ENCODE measurements at regions not wholly inside any gene's neighbourhood (a gene's known extent, or its start where the extent isn't known, plus 50 kb on each side); places are given as distances from the start of the nearest gene placed in this dataset.

- TF ChIP-seq OVOL3 (tag by site-specific recombination; IDR thresholded peaks at IDR 0.05) (peak; percentile 41; the same call in 1 of the 2 replicates), CTCF (tag by site-specific recombination; IDR thresholded peaks at IDR 0.05) (no peak), KLF16 (tag by site-specific recombination; IDR thresholded peaks at IDR 0.05) (no peak), ZNF16 (tag by site-specific recombination; IDR thresholded peaks at IDR 0.05; ENCODE audit: low read depth) (no peak), PRDM4 (tag by site-specific recombination; IDR thresholded peaks at IDR 0.05) (peak; percentile 65; the same call in 1 of the 2 replicates), ZNF248 (tag by site-specific recombination; IDR thresholded peaks at IDR 0.05) (no peak), MZF1 (tag by site-specific recombination; IDR thresholded peaks at IDR 0.05; ENCODE audit: borderline replicate concordance) (no peak), PRDM1 (tag by site-specific recombination; IDR thresholded peaks at IDR 0.05) (no peak), KLF8 (tag by site-specific recombination; IDR thresholded peaks at IDR 0.05) (peak; percentile 83), WT1 (tag by site-specific recombination; IDR thresholded peaks at IDR 0.05) (0 out of 2 replicates have a peak, but pooled peaks have one; percentile 46), FEZF1 (tag by site-specific recombination; IDR thresholded peaks at IDR 0.05) (peak; percentile 95), ZNF132 (tag by site-specific recombination; IDR thresholded peaks at IDR 0.05; ENCODE audit: borderline replicate concordance) (no peak), ZNF362 (tag by site-specific recombination; IDR thresholded peaks at IDR 0.05) (peak; percentile 93), ZBTB44 (tag by site-specific recombination; IDR thresholded peaks at IDR 0.05) (peak; percentile 56; the same call in 1 of the 2 replicates), YY1 (tag by site-specific recombination; IDR thresholded peaks at IDR 0.05) (no peak), SP7 (tag by site-specific recombination; IDR thresholded peaks at IDR 0.05) (peak; percentile 92), ZNF175 (tag by site-specific recombination; IDR thresholded peaks at IDR 0.05) (no peak), YY2 (tag by site-specific recombination; IDR thresholded peaks at IDR 0.05) (no peak), ZBTB17 (tag by site-specific recombination; IDR thresholded peaks at IDR 0.05) (peak; percentile 70), ZNF510 (tag by site-specific recombination; IDR thresholded peaks at IDR 0.05; ENCODE audit: insufficient replicate concordance) (no peak), ZNF624 (tag by site-specific recombination; IDR thresholded peaks at IDR 0.05) (no peak), ZNF473 (tag by site-specific recombination; IDR thresholded peaks at IDR 0.05) (no peak), ZNF239 (tag by site-specific recombination; IDR thresholded peaks at IDR 0.05) (no peak), GLI4 (tag by site-specific recombination; IDR thresholded peaks at IDR 0.05) (no peak), ZNF138 (tag by site-specific recombination; IDR thresholded peaks at IDR 0.05; ENCODE audit: borderline replicate concordance) (no peak), ZNF449 (tag by site-specific recombination; IDR thresholded peaks at IDR 0.05) (peak; percentile 36; the same call in 1 of the 2 replicates), ZNF292 (tag by site-specific recombination; IDR thresholded peaks at IDR 0.05; ENCODE audit: borderline replicate concordance, low read depth) (no peak), ZNF521 (tag by site-specific recombination; IDR thresholded peaks at IDR 0.05) (no peak), ZNF324 (tag by site-specific recombination; IDR thresholded peaks at IDR 0.05) (0 out of 2 replicates have a peak, but pooled peaks have one; percentile 58), ZIC2 (tag by site-specific recombination; IDR thresholded peaks at IDR 0.05) (peak; percentile 49)
Measured at GRCh38 chr21:35585878-35586277, 474.4 kb downstream of the SETD4 start (continued).

All from HEK293 (cell line).